ENCODE measurements at regions not wholly inside any gene's neighbourhood (a gene's known extent, or its start where the extent isn't known, plus 50 kb on each side); places are given as distances from the start of the nearest gene placed in this dataset.

DNA sequence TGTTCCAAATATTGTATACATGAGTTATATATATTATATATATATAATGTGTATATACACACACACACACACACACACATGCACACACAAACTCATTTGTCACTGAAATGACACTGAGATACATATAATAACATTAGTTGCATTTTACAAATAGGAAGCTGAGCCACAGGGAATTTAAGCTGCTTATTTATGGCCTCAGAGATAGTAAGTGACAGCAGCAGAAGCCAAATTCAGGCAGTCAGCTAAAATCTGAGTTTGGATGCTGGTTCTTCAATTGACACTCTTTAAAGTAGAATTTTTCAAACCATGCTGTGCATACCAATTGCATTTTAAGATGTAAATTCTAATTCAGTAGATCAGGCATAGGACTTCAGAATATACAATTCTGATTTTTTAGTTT, 163.3 kb upstream of the CTSO start:
- TF ChIP-seq POLR2A (IDR thresholded peaks at IDR 0.05; ENCODE audit: low read depth, low read length) (no peak), RCOR1 (IDR thresholded peaks at IDR 0.05; ENCODE audit: insufficient replicate concordance, low read length) (no peak), RAD21 (IDR thresholded peaks at IDR 0.05; ENCODE audit: low read length) (no peak), BHLHE40 (IDR thresholded peaks at IDR 0.05; ENCODE audit: low read depth, low read length) (no peak), MAFK (IDR thresholded peaks at IDR 0.05; ENCODE audit: low read depth, low read length) (no peak), SMC3 (IDR thresholded peaks at IDR 0.05; ENCODE audit: low read depth, low read length) (no peak), CEBPB (IDR thresholded peaks at IDR 0.05; ENCODE audit: low read depth, low read length) (no peak), MAZ (IDR thresholded peaks at IDR 0.05; ENCODE audit: borderline replicate concordance, low read depth, low read length) (no peak), MXI1 (IDR thresholded peaks at IDR 0.05; ENCODE audit: borderline replicate concordance, low read depth, low read length) (no peak), RFX5 (IDR thresholded peaks at IDR 0.05; ENCODE audit: low read depth, low read length) (no peak)
- TF ChIP-seq, protein P1, sequence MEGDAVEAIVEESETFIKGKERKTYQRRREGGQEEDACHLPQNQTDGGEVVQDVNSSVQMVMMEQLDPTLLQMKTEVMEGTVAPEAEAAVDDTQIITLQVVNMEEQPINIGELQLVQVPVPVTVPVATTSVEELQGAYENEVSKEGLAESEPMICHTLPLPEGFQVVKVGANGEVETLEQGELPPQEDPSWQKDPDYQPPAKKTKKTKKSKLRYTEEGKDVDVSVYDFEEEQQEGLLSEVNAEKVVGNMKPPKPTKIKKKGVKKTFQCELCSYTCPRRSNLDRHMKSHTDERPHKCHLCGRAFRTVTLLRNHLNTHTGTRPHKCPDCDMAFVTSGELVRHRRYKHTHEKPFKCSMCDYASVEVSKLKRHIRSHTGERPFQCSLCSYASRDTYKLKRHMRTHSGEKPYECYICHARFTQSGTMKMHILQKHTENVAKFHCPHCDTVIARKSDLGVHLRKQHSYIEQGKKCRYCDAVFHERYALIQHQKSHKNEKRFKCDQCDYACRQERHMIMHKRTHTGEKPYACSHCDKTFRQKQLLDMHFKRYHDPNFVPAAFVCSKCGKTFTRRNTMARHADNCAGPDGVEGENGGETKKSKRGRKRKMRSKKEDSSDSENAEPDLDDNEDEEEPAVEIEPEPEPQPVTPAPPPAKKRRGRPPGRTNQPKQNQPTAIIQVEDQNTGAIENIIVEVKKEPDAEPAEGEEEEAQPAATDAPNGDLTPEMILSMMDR (conservative IDR thresholded peaks at IDR 0.05; ENCODE audit: low read depth, low read length), result no peak
- TF ChIP-seq, protein P2, sequence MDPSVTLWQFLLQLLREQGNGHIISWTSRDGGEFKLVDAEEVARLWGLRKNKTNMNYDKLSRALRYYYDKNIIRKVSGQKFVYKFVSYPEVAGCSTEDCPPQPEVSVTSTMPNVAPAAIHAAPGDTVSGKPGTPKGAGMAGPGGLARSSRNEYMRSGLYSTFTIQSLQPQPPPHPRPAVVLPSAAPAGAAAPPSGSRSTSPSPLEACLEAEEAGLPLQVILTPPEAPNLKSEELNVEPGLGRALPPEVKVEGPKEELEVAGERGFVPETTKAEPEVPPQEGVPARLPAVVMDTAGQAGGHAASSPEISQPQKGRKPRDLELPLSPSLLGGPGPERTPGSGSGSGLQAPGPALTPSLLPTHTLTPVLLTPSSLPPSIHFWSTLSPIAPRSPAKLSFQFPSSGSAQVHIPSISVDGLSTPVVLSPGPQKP (IDR thresholded peaks at IDR 0.05; ENCODE audit: borderline replicate concordance, low read depth, low read length), result no peak
- TF ChIP-seq, protein P3, sequence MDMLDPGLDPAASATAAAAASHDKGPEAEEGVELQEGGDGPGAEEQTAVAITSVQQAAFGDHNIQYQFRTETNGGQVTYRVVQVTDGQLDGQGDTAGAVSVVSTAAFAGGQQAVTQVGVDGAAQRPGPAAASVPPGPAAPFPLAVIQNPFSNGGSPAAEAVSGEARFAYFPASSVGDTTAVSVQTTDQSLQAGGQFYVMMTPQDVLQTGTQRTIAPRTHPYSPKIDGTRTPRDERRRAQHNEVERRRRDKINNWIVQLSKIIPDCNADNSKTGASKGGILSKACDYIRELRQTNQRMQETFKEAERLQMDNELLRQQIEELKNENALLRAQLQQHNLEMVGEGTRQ (IDR thresholded peaks at IDR 0.05; ENCODE audit: low read depth, low read length), result no peak
